ENCODE measurements at regions not wholly inside any gene's neighbourhood (a gene's known extent, or its start where the extent isn't known, plus 50 kb on each side); places are given as distances from the start of the nearest gene placed in this dataset.

DNA sequence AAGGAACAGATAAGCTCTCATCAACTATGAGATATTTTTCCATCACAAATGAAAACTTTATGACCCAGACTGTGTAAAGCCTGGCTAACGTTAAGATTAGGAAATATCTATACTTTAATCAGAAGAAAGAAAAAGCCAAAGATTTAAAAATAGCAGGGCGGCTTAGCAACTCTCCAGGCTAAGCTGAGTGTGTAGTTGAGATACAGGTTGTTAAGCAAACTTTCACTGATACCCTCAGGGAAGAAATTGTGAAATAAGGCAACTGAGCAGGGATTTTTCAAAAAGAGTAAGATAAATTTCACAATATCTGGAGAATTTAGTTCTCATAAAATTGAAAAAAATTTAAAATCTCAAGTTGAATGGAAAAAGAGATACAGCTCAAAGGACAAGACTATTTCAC is 382.0 kb downstream of the RAPGEF2 start:
- Histone ChIP-seq H3K4ac (replicated peaks; ENCODE audit: insufficient read length, low read depth, low read length) (no peak overlapping the region), H4K5ac (ENCODE audit: insufficient read length, low read depth, low read length) (no peak overlapping the region), H2AK5ac (ENCODE audit: low read depth, low read length) (no peak overlapping the region), H3K9ac (replicated peaks in 1 of 4; ENCODE audit: extremely low read depth in 1 of 4, low read depth in 3 of 4, low read length in 3 of 4) (no peak overlapping the region), H2AFZ (ENCODE audit: low read length) (no peak overlapping the region), H3K9me3 (ENCODE audit: insufficient read depth in 2 of 2, low read depth in 1 of 2, low read length in 1 of 2) (no peaks in the 10 kb centered on the region), H2BK20ac (ENCODE audit: low read length) (no peak overlapping the region), H4K8ac (ENCODE audit: extremely low read depth, insufficient read depth, low read length) (no peak overlapping the region), H3K14ac (ENCODE audit: insufficient read length) (no peak overlapping the region), H2BK15ac (ENCODE audit: low read length) (no peak overlapping the region), H4K20me1 (replicated peaks in 1 of 2; ENCODE audit: control insufficient read depth in 1 of 2, insufficient read depth in 2 of 2, low read length in 2 of 2) (no peaks in the 10 kb centered on the region), H3K23me2 (ENCODE audit: low read depth, low read length) (no peaks in the 10 kb centered on the region; the same call in 1 of the 2 replicates), H3K23ac (ENCODE audit: insufficient read length) (no peak overlapping the region), H2BK120ac (replicated peaks; ENCODE audit: low read depth, low read length) (no peak overlapping the region), H2BK12ac (ENCODE audit: low read depth, low read length) (no peak overlapping the region), H3K4me3 (ENCODE audit: extremely low read depth in 1 of 4, insufficient read depth in 2 of 4, low read depth in 3 of 4, low read length in 4 of 4) (no peak overlapping the region), H4K91ac (replicated peaks; ENCODE audit: insufficient read length, low read length) (no peak overlapping the region), H3K36me3 (ENCODE audit: control insufficient read depth in 2 of 4, insufficient read depth in 4 of 4, low read length in 3 of 4) (no peaks in the 10 kb centered on the region), H3K4me1 (replicated peaks in 1 of 4; ENCODE audit: control insufficient read depth in 3 of 4, insufficient read depth in 4 of 4, low read length in 3 of 4) (no peaks in the 10 kb centered on the region), H3K18ac (ENCODE audit: extremely low read depth, low read length) (no peak overlapping the region), H3K4me2 (ENCODE audit: insufficient read depth in 1 of 2, low read depth in 2 of 2, low read length in 2 of 2) (no peak overlapping the region), H3K27me3 (replicated peaks in 1 of 4; ENCODE audit: control insufficient read depth in 3 of 4, extremely low read depth in 1 of 4, insufficient read depth in 3 of 4, low read length in 3 of 4) (no peaks in the 10 kb centered on the region), H3K79me1 (ENCODE audit: low read depth, low read length) (no peaks in the 10 kb centered on the region), H3K27ac (ENCODE audit: low read depth, low read length) (no peak overlapping the region), H2BK5ac (ENCODE audit: low read depth, low read length) (no peak overlapping the region), H3K79me2 (ENCODE audit: control insufficient read depth in 1 of 2, insufficient read depth in 2 of 2, low read length in 2 of 2) (no peaks in the 10 kb centered on the region), H3K56ac (replicated peaks; ENCODE audit: insufficient read length, low read depth, low read length) (no peak overlapping the region)
- WGBS, 2 experiments (ENCODE audit: extremely low coverage in 1 of 2, insufficient coverage in 1 of 2, insufficient read length in 1 of 2, insufficient replicate concordance in 2 of 2, low coverage in 1 of 2, low lambda C conversion rate in 2 of 2, missing lambda C conversion rate in 1 of 2), result 78% methylated on average over 2 of the region's 2 CpGs; no CpG with 5 or more reads in 1 of the 2 experiments
- DNase-seq (ENCODE audit: low read depth in 1 of 2, low spot score in 2 of 2) (no peak), FAIRE-seq (no peak)
- CTCF ChIA-PET (ENCODE audit: partially characterized antibody), result interaction anchor here (1.4 to 2.3 kb wide), 2 partner anchors 21 to 280 kb away, joined by 4 to 8 read pairs; no protein-coding TSS in a partner anchor
- POLR2A ChIA-PET (ENCODE audit: partially characterized antibody), result no interaction called here
- TF ChIP-seq TBP (IDR thresholded peaks at IDR 0.05; ENCODE audit: low read depth, low read length) (no peak), RAD21 (IDR thresholded peaks at IDR 0.05 in 1 of 2, conservative IDR thresholded peaks at IDR 0.05 in 1 of 2; ENCODE audit: low read depth in 2 of 2, low read length in 2 of 2) (no peak), CEBPB (IDR thresholded peaks at IDR 0.05; ENCODE audit: low read depth, low read length) (no peak), NANOG (IDR thresholded peaks at IDR 0.05; ENCODE audit: insufficient read depth, low read depth, low read length, poor library complexity, severe bottlenecking) (no peak), GABPA (IDR thresholded peaks at IDR 0.05; ENCODE audit: borderline replicate concordance, insufficient read depth, low read length) (no peak), HDAC2 (IDR thresholded peaks at IDR 0.05; ENCODE audit: borderline replicate concordance in 1 of 2, low read depth in 2 of 2, low read length in 2 of 2) (no peak), CBX5 (IDR thresholded peaks at IDR 0.05; ENCODE audit: low read depth, low read length) (no peak), POU5F1 (IDR thresholded peaks at IDR 0.05; ENCODE audit: low read depth, low read length) (no peak), BRCA1 (IDR thresholded peaks at IDR 0.05; ENCODE audit: low read depth, low read length) (no peak), NRF1 (IDR thresholded peaks at IDR 0.05; ENCODE audit: low read depth, low read length) (no peak), ASH2L (IDR thresholded peaks at IDR 0.05; ENCODE audit: low read length) (no peak), HDAC6 (IDR thresholded peaks at IDR 0.05; ENCODE audit: low read depth, low read length) (no peak), SIX5 (IDR thresholded peaks at IDR 0.05; ENCODE audit: low read depth, low read length) (no peak), POLR2AphosphoS5 (IDR thresholded peaks at IDR 0.05; ENCODE audit: low read depth, low read length) (no peak)
- TF ChIP-seq, protein P1, sequence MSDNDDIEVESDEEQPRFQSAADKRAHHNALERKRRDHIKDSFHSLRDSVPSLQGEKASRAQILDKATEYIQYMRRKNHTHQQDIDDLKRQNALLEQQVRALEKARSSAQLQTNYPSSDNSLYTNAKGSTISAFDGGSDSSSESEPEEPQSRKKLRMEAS (IDR thresholded peaks at IDR 0.05), result no peak

Data from H1 (cell line).